Neutrophil (primary cell): ENCODE measurements at regions not wholly inside any gene's neighbourhood (a gene's known extent, or its start where the extent isn't known, plus 50 kb on each side); places are given as distances from the start of the nearest gene placed in this dataset.

Source experiments
- H3K27ac ChIP-seq: fragments of 200-600 bp; sonication (generic); 2 replicates; pipeline ENCODE4 v1.5.1; 2016; ENCODE audit warnings: mild to moderate bottlenecking, moderate library complexity
- H3K27me3 ChIP-seq: fragments of 200-600 bp; sonication (generic); 2 replicates; pipeline ENCODE4 v1.6.0; 2016; ENCODE audit warnings: mild to moderate bottlenecking
- H3K36me3 ChIP-seq: fragments of 200-600 bp; sonication (generic); 2 replicates; pipeline ENCODE4 v1.5.1; 2017
- H3K4me1 ChIP-seq, 2 experiments: fragments of 200-600 bp in 1 of 2; sonication (generic) in 1 of 2; 1 replicate in 1 of 2; 2 replicates in 1 of 2; pipeline versions ENCODE4 v1.5.1 to v1.6.1; 2013 to 2016; ENCODE audit warnings: low read depth in 1 of 2, low read length in 1 of 2, mild to moderate bottlenecking in 1 of 2, moderate library complexity in 1 of 2; ENCODE audit not compliant: control insufficient read depth in 1 of 2, insufficient read depth in 1 of 2
- H3K4me3 ChIP-seq, 2 experiments: fragments of 200-600 bp in 1 of 2; sonication (generic) in 1 of 2; 1 replicate in 1 of 2; 2 replicates in 1 of 2; pipeline ENCODE4 v1.5.1; 2013 to 2016; ENCODE audit warnings: low read depth in 1 of 2, low read length in 1 of 2, mild to moderate bottlenecking in 1 of 2, moderate library complexity in 1 of 2
- H3K9me3 ChIP-seq: fragments of 200-600 bp; sonication (generic); 2 replicates; pipeline ENCODE4 v1.5.1; 2016
- TF ChIP-seq, protein P1 (sequence below): fragments of 200-600 bp; sonication (generic); IDR thresholded peaks from 2 replicates; pipeline ENCODE4 v1.5.1; 2016; ENCODE audit warnings: antibody characterized with exemption

GRCh38 chr4:20505927-20506326, 194.3 kb upstream of the PACRGL start:
- Histone ChIP-seq H3K36me3 (no peaks in the 10 kb centered on the region), H3K4me3 (no peak overlapping the region), H3K9me3 (no peaks in the 10 kb centered on the region), H3K27me3 (no peaks in the 10 kb centered on the region), H3K27ac (no peak overlapping the region), H3K4me1 (no peaks in the 10 kb centered on the region)
- TF ChIP-seq, protein P1, sequence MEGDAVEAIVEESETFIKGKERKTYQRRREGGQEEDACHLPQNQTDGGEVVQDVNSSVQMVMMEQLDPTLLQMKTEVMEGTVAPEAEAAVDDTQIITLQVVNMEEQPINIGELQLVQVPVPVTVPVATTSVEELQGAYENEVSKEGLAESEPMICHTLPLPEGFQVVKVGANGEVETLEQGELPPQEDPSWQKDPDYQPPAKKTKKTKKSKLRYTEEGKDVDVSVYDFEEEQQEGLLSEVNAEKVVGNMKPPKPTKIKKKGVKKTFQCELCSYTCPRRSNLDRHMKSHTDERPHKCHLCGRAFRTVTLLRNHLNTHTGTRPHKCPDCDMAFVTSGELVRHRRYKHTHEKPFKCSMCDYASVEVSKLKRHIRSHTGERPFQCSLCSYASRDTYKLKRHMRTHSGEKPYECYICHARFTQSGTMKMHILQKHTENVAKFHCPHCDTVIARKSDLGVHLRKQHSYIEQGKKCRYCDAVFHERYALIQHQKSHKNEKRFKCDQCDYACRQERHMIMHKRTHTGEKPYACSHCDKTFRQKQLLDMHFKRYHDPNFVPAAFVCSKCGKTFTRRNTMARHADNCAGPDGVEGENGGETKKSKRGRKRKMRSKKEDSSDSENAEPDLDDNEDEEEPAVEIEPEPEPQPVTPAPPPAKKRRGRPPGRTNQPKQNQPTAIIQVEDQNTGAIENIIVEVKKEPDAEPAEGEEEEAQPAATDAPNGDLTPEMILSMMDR: no peak

DNA sequence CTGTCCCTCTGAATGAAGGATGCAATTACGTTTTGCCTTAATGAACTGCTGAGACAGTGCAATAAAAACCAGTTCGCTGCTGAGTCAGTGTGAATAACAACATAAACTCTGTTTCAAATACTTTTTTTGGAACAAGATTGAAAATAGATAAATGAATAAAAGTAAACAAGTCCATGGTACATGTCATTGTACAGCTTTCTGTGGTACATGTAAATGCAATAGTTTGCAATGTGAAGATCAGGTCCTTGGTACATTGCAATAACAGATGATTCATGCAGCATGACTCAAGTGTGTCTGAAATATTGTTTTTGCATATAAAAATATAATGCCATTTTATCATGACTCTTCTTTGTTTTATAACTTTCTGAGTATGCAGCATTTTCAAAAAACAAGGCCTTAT, 193.4 kb upstream of the PACRGL start:
- Histone ChIP-seq H3K4me1 (no peaks in the 10 kb centered on the region), H3K9me3 (no peaks in the 10 kb centered on the region), H3K27me3 (no peaks in the 10 kb centered on the region), H3K36me3 (no peaks in the 10 kb centered on the region), H3K4me3 (no peak overlapping the region), H3K27ac (no peak overlapping the region)
- TF ChIP-seq, protein P1: no peak

GRCh38 chr4:20509315-20509714, 190.9 kb upstream of the PACRGL start:
- Histone ChIP-seq H3K27me3 (no peaks in the 10 kb centered on the region), H3K9me3 (no peaks in the 10 kb centered on the region), H3K36me3 (no peaks in the 10 kb centered on the region), H3K27ac (no peak overlapping the region), H3K4me3 (no peak overlapping the region), H3K4me1 (no peaks in the 10 kb centered on the region)
- TF ChIP-seq, protein P1: no peak

DNA sequence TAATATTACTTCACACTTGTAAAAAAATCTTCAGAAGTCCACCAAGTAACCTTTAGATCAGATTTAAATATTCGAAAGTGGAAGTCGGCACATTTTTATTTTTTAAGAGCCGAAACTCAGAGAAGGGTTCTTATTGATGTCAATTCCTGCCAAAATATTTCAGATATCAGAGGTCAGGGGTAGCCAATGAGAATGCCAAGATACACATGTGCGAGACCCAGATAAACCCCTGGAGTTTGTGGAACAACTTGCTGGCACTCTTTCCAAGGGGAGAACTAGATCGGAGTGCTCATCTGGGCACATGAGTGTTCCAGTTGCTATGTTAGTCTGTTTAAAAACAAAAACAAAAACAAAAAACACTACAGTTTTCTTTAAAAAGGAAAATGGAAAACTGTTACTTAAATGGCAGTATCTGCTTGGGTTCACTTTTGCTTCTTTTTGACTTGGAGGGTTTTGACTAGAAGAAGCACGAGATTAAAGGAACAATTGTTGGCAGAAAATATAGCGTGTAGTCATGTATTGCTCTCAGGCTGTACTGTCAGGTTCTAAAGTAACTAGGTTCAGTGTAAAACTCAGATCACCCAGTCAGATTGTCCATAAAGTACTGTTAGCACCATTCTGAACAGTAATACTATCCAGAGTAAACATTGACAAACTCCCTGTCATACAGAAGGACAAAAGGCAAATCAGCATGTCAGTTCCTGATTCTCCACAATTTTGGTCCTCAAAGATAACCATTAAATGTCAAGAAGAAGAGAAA, 188.0 kb upstream of the PACRGL start:
- H3K36me3 ChIP-seq: no peaks in the 10 kb centered on the region
- no peak overlapping the region for H3K4me3 ChIP-seq
- H3K27me3 ChIP-seq: no peaks in the 10 kb centered on the region
- no peak overlapping the region for H3K27ac ChIP-seq
- TF ChIP-seq, protein P1: no peak
- no peaks in the 10 kb centered on the region for H3K9me3 ChIP-seq
- no peaks in the 10 kb centered on the region for H3K4me1 ChIP-seq

- H3K27ac ChIP-seq: no peak overlapping the region
- H3K9me3 ChIP-seq: no peaks in the 10 kb centered on the region
- H3K4me1 ChIP-seq: no peaks in the 10 kb centered on the region
- H3K4me3 ChIP-seq: no peak overlapping the region
- H3K27me3 ChIP-seq: no peaks in the 10 kb centered on the region
- TF ChIP-seq, protein P1: no peak
- no peaks in the 10 kb centered on the region for H3K36me3 ChIP-seq
Observed at GRCh38 chr4:20512985-20513384, 187.3 kb upstream of the PACRGL start.
